NCI-H2029 (cell line): ENCODE measurements at regions not wholly inside any gene's neighbourhood (a gene's known extent, or its start where the extent isn't known, plus 50 kb on each side); places are given as distances from the start of the nearest gene placed in this dataset.
"Not testable (repeated sequence)": the region's sequence is repeated elsewhere in the genome, so short reads cannot be mapped to it uniquely, and the experiment has no call there.

ENCODE experiments used
- DNase-seq: peaks from one replicate; lab custom pipeline; 2025; lab: John Stamatoyannopoulos, UW

DNA sequence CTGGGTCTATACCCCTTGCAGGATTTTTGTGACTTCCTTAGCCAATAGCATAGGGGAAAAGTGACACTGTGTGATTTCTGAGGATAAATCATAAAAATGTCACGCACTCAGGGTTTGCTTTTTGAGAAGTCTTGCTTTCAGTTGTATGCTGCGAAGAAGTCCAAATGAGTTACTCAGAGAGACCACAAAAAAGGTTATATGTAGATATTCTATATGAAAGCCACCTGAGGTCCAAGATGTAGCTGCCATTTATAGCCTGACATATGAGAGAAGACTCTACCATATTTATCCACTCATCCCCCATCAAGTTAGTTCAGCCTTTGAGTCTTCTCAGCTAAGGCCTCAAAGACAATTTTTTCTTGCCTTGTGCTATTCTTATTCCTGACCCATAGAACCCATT lies 488.3 kb upstream of the MAP2 start:
- DNase-seq, result no peak

GRCh38 chr2:208937521-208937920 lies 486.3 kb upstream of the MAP2 start:
- no peak for DNase-seq

- no peak for DNase-seq
Observed at GRCh38 chr2:208939852-208940251, 484.0 kb upstream of the MAP2 start.

GRCh38 chr2:208945719-208946256 lies 478.1 kb upstream of the MAP2 start:
- no peak for DNase-seq

DNA sequence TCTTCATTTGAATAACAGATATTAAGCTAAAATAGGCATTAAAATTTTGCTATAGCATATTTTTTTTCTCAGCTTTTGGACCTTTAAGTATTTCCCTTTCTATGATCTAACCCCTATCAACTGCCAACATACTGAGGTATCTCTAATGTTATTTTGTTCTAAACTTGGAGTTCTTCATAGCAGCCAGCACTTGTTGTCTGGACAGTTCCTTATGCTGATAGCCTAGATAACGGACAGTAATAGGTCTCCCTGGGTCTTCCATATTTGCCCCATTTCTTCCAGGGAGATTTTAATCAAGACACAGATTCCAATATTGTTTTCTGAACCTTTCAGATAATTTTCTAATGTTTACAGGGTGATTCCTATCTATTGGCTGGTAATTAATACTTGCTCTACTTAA lies 475.8 kb upstream of the MAP2 start:
- DNase-seq, result no peak

GRCh38 chr2:208970070-208970469 lies 453.8 kb upstream of the MAP2 start:
- DNase-seq, result no peak

- no peak for DNase-seq
Observed at GRCh38 chr2:208977582-208977981, 446.3 kb upstream of the MAP2 start.

DNA sequence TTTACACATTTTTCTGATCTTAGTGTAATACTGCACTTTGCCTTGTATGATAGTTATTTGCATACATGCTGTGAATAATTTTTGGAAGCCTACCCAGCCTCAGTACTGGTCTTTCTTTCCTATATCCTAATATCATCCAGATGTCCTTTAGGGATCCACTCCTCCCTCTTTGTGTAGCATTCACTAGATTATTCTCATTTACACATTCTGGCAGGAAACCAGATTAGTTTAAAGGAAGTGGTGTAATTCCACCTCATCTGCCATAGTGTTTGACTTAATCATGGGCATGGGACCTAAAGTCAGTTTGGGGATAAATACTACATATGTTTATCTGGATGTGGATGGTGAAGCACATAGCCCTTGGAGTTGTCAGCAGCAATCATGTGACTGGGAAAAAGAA lies 444.9 kb upstream of the MAP2 start:
- DNase-seq, result no peak

DNA sequence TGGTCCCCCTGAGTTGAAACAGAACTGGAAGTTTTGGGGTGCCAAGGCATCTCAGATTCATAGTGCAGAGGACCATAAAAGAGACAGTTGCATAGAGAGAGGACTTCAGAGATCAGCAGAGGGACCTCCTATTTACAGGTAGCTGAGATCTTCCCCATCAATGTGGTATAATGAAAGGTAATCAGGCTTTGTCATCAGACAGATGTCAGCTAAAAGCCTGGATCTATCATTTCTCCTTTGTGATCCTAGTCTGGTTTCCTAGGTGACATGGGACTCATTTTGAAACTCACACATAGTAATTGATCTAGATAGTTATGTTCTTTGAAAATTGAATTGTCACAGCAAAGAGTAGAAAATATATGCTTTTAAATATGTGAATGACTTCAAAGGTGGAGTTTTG lies 443.5 kb upstream of the MAP2 start:
- DNase-seq, result no peak

DNA sequence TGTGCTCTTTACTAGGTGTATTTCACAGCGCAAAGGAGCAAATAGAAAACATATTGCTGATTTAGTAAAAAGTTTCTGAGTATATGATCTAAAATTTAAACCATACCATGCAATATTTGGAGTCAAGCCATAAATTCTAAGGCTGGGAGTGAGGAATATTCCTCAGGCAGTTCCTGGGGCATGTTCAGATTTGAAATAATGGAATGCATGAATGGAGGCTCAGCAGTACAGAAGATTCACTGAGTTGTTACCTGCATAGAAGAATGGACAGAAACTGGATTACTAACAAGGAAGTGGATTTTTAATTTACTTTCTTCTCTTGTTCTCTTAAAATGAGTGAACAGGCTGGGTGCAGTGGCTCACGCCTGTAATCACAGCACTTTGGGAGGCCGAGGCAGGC lies 441.0 kb upstream of the MAP2 start:
- no peak for DNase-seq

DNA sequence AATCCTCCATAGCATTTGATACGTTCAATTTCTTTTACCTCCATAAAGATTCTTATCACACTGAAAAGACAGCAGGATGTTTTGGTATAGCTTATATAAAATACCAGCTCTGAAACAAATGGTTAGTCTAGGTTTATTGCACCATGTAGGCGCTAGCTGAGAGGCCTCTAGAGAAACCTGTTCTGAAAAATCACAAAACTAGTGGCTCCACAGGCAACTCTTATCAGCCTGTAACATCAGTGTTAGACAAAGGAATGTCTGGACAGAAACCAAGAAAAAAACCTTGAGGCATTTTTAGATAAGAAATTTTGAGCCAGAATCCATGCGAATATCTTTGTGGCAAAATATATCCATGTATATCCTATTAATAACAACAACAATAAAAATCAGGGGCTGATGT lies 440.4 kb upstream of the MAP2 start:
- no peak for DNase-seq

DNA sequence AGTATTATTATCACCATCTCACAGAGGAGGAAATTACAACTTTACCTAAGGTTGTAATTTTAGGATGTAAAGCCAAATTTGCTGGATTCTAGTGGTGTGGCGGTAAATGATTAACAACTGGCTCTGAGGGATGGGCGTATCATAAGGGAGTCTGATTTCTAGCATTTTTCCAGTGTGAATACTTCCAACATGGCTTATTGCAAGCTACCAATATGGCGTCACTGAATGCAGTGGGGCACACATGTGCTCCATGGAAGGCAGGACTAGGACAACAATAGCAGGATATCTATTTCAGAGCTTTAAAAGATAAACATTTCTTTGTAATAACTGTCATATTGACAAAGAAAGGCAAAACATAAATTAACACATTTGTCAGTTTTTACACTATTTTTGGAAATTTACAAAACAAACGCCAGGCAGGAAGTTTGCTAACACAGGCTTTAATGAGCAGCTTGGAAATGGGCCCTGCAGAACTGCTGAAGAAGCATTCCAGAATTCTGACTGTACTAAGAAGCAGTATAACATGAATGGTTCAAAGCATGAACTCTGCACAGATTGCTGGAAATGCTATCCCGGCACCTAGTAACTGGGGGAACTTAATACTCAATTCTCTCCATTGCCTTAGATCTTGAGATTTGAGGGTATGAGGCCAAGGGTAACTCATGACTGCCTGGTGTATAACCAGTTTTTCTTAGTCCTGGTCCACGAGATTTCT lies 439.3 kb upstream of the MAP2 start:
- no peak for DNase-seq

GRCh38 chr2:208985644-208986043 lies 438.2 kb upstream of the MAP2 start:
- no peak for DNase-seq

DNA sequence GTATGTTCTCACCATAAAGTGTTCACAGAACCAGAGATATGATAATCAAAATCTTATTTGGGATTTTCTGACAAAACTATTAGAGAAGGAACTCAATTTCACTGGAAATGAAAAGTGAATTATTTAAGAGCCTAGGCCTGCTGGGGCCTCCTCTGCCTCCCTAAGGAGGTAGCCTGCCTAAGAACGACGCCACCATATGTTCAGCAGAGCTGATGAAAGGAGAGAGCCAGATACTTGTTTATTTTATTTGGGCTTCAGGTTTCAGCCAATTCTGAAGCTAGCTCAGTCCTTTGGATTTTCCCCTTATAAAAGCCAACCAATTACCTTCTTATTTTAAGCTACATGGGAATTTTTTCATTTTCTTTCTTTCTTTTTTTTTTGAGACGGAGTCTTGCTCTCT lies 433.1 kb upstream of the MAP2 start:
- DNase-seq, result no peak

- no peak for DNase-seq
Observed at GRCh38 chr2:208999911-209000310, 423.9 kb upstream of the MAP2 start.

- no peak for DNase-seq
Observed at GRCh38 chr2:209002054-209002453, 421.8 kb upstream of the MAP2 start.

- no peak for DNase-seq
Observed at GRCh38 chr2:209005371-209005770, 418.5 kb upstream of the MAP2 start.

DNA sequence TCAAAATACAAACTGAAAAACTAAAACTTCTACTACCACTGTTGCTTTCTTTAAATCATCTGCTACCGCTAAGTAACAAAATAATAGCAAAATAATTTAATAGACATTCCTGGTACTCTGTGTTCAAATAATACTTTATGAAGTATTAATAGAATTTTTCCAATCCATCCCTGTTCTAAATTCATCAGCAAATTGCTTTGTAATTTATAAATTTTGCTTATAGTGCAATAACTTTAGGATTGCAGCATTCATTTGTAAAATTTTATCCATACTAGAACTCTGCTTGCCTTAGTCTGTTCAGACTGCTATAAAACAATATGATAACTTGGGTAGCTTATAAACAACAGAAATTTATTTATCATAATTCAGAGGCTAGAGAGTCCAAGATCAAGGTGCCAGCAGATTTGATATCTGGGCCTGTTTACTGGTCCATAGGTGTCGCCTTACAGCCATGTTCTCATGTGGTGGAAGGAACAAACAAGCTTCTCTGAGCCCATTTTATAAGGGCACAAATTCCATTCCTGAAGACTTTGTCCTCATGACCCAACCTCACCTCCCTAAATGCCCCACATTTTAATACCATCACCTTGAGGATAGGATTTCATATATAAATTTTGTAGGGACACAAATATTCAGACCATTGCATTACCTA lies 415.1 kb upstream of the MAP2 start:
- DNase-seq, result no peak

GRCh38 chr2:209018633-209019032 lies 405.2 kb upstream of the MAP2 start:
- not testable (repeated sequence) for DNase-seq

- no peak for DNase-seq
Observed at GRCh38 chr2:209029249-209029648, 394.6 kb upstream of the MAP2 start.

DNA sequence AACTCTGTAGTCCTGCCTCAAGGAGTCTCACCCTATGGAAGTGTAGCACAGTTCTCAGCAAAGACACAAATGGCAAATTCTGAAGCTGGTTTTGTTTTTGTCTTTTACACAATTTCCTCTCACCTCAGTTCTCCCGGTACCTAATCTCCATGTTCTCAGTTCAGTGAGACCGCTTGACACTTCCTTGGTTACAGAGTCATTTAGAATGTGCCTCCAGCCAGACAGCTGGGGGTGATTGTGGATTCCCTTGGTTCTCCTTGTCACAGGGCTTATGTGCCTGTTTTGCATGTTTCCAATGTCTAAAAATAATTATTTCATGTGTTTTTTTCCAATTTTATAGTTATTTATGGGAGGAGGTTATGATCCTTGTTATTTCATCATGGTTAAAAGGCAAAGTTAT lies 379.5 kb upstream of the MAP2 start:
- no peak for DNase-seq

DNA sequence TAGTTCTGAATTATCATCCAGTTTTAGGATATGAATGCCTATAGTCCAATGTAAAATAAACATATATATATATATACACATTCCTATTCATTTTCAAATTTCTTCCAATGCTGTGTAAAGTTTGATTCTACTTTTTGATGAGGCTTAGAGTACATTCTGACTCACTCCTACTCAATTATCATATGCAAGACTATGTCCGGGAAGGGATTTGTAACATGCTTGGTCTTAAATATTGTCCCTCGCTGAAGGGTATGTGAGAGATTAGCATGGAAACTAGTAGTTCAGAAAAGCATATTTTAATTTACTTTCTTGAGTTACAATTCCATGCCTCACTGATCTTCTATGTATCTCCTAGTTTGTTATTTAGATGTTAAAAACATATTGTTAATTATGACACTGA lies 377.7 kb upstream of the MAP2 start:
- no peak for DNase-seq

- DNase-seq, result no peak
Observed at GRCh38 chr2:209049608-209050007, 374.2 kb upstream of the MAP2 start.

- DNase-seq, result no peak
Observed at GRCh38 chr2:209062210-209062609, 361.6 kb upstream of the MAP2 start.
